GM19043 (cell line): ENCODE measurements at regions not wholly inside any gene's neighbourhood (a gene's known extent, or its start where the extent isn't known, plus 50 kb on each side); places are given as distances from the start of the nearest gene placed in this dataset.
A peak's percentile ranks its signal among the peaks of the same experiment; 100 is the strongest.
"Not testable (repeated sequence)": the region's sequence is repeated elsewhere in the genome, so short reads cannot be mapped to it uniquely, and the experiment has no call there.

ENCODE experiments used
- ATAC-seq: cut with Tn5 transposase; IDR thresholded peaks from one replicate; pipeline ENCODE4 v1.9.1; 2021; ENCODE audit warnings: low read depth; ENCODE audit not compliant: unreplicated experiment

- peak; percentile 100 for ATAC-seq
Measured at GRCh38 chr9:41273549-41274267, 84.6 kb upstream of the ZNG1F start.

- ATAC-seq = peak; percentile 32
Measured at GRCh38 chr9:41272879-41273548, 83.9 kb upstream of the ZNG1F start.

- not testable (repeated sequence) for ATAC-seq
Measured at GRCh38 chr9:41270992-41271391, 81.9 kb upstream of the ZNG1F start.

- not testable (repeated sequence) for ATAC-seq
Measured at GRCh38 chr9:41269471-41269870, 80.4 kb upstream of the ZNG1F start.

GRCh38 chr9:41269054-41269453, 79.9 kb upstream of the ZNG1F start:
- not testable (repeated sequence) for ATAC-seq

GRCh38 chr9:41266602-41267001, 77.5 kb upstream of the ZNG1F start:
- not testable (repeated sequence) for ATAC-seq

GRCh38 chr9:41266000-41266399, 76.9 kb upstream of the ZNG1F start:
- ATAC-seq = not testable (repeated sequence)

- not testable (repeated sequence) for ATAC-seq
Measured at GRCh38 chr9:41251973-41252372, 62.9 kb upstream of the ZNG1F start.

GRCh38 chr9:41251101-41251500, 62.0 kb upstream of the ZNG1F start:
- ATAC-seq = not testable (repeated sequence)

GRCh38 chr9:41246702-41247101, 57.6 kb upstream of the ZNG1F start:
- ATAC-seq = not testable (repeated sequence)
